ENCODE measurements at regions not wholly inside any gene's neighbourhood (a gene's known extent, or its start where the extent isn't known, plus 50 kb on each side); places are given as distances from the start of the nearest gene placed in this dataset.

- Histone ChIP-seq H3K27me3 (no peaks in the 10 kb centered on the region), H3K9me3 (no peaks in the 10 kb centered on the region), H3K4me3 (no peak overlapping the region), H3K27ac (no peak overlapping the region), H3K4me1 (no peaks in the 10 kb centered on the region), H3K36me3 (no peaks in the 10 kb centered on the region)
- TF ChIP-seq, protein P1, sequence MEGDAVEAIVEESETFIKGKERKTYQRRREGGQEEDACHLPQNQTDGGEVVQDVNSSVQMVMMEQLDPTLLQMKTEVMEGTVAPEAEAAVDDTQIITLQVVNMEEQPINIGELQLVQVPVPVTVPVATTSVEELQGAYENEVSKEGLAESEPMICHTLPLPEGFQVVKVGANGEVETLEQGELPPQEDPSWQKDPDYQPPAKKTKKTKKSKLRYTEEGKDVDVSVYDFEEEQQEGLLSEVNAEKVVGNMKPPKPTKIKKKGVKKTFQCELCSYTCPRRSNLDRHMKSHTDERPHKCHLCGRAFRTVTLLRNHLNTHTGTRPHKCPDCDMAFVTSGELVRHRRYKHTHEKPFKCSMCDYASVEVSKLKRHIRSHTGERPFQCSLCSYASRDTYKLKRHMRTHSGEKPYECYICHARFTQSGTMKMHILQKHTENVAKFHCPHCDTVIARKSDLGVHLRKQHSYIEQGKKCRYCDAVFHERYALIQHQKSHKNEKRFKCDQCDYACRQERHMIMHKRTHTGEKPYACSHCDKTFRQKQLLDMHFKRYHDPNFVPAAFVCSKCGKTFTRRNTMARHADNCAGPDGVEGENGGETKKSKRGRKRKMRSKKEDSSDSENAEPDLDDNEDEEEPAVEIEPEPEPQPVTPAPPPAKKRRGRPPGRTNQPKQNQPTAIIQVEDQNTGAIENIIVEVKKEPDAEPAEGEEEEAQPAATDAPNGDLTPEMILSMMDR (IDR thresholded peaks at IDR 0.05), result no peak
- TF ChIP-seq POLR2A (IDR thresholded peaks at IDR 0.05), result no peak
- intact Hi-C loops (cut with DNase I), result no loop called here
- no peak for DNase-seq
- WGBS, 2 donors, result 58 to 88% methylated on average over 2 of the region's 2 CpGs
Observed at GRCh38 chr13:107220245-107220644, 652.3 kb upstream of the ARGLU1 start.

- intact Hi-C loops (cut with DNase I), result no loop called here
Observed at GRCh38 chr13:107217251-107217650, 649.3 kb upstream of the ARGLU1 start.

GRCh38 chr13:107216046-107216755 lies 648.3 kb upstream of the ARGLU1 start:
- H3K9me3 ChIP-seq, result no peaks in the 10 kb centered on the region
- TF ChIP-seq, protein P1 (IDR thresholded peaks at IDR 0.05), result no peak
- no peak for TF ChIP-seq POLR2A (IDR thresholded peaks at IDR 0.05)
- no peaks in the 10 kb centered on the region for H3K4me1 ChIP-seq
- intact Hi-C loops (cut with DNase I), result no loop called here
- DNase-seq, result no peak
- 71 to 73% methylated on average over 10 to 11 of the region's 11 CpGs for WGBS, 2 donors
- no peaks in the 10 kb centered on the region for H3K27me3 ChIP-seq
- no peaks in the 10 kb centered on the region for H3K36me3 ChIP-seq
- H3K27ac ChIP-seq, result no peak overlapping the region
- H3K4me3 ChIP-seq, result no peak overlapping the region

More at GRCh38 chr13:107217251-107217650, 649.3 kb upstream of the ARGLU1 start:
- Histone ChIP-seq H3K9me3 (no peaks in the 10 kb centered on the region), H3K36me3 (no peaks in the 10 kb centered on the region), H3K27me3 (no peaks in the 10 kb centered on the region), H3K4me3 (no peak overlapping the region), H3K4me1 (no peaks in the 10 kb centered on the region), H3K27ac (no peak overlapping the region)
- no peak for TF ChIP-seq POLR2A (IDR thresholded peaks at IDR 0.05)
- TF ChIP-seq, protein P1 (IDR thresholded peaks at IDR 0.05), result no peak
- 29 to 33% methylated on average over 6 of the region's 6 CpGs for WGBS, 2 donors
- DNase-seq, result no peak

GRCh38 chr13:107211073-107211472 lies 643.1 kb upstream of the ARGLU1 start:
- no peaks in the 10 kb centered on the region for H3K27me3 ChIP-seq
- no peak overlapping the region for H3K27ac ChIP-seq
- 5 to 8% methylated on average over 8 of the region's 8 CpGs for WGBS, 2 donors
- intact Hi-C loops (cut with DNase I), result no loop called here
- peak overlapping the region in 1 of 4 donors; percentile 28 for H3K4me3 ChIP-seq
- TF ChIP-seq, protein P1 (IDR thresholded peaks at IDR 0.05), result peak; percentile 35 to 79 (median 71)
- no peak for TF ChIP-seq POLR2A (IDR thresholded peaks at IDR 0.05)
- H3K36me3 ChIP-seq, result no peaks in the 10 kb centered on the region
- H3K9me3 ChIP-seq, result no peaks in the 10 kb centered on the region
- DNase-seq, result no peak
- peaks cover 0 to 10% (median 0%) of the 10 kb centered on the region in 3 donors for H3K4me1 ChIP-seq

- no peak for DNase-seq
- Histone ChIP-seq H3K27me3 (no peaks in the 10 kb centered on the region), H3K4me3 (peak overlapping the region in 1 of 4 donors; percentile 28), H3K36me3 (no peaks in the 10 kb centered on the region), H3K4me1 (peaks cover 0 to 10% (median 0%) of the 10 kb centered on the region in 3 donors), H3K9me3 (no peaks in the 10 kb centered on the region), H3K27ac (no peak overlapping the region)
- 15 to 33% methylated on average over 7 of the region's 7 CpGs for WGBS, 2 donors
- intact Hi-C loops (cut with DNase I), result no loop called here
- TF ChIP-seq POLR2A (IDR thresholded peaks at IDR 0.05), result no peak
- TF ChIP-seq, protein P1 (IDR thresholded peaks at IDR 0.05), result no peak
Observed at GRCh38 chr13:107210723-107211030, 642.7 kb upstream of the ARGLU1 start.
